Frontal cortex (tissue), 3 donors: ENCODE measurements at regions not wholly inside any gene's neighbourhood (a gene's known extent, or its start where the extent isn't known, plus 50 kb on each side); places are given as distances from the start of the nearest gene placed in this dataset.

ENCODE experiments used
- DNase-seq, 2 donors: peaks; one replicate each; pipeline ENCODE4 v3.0.0; 2012; ENCODE audit warnings: low spot score in 2 of 2
- FAIRE-seq: peaks from 2 replicates; lab custom pipeline; 2012; peaks lifted over from hg19 to GRCh38; lab: Jason Lieb, UNC
- donor health status: control.
- donor health status: control.
- donor health status: control.

DNA sequence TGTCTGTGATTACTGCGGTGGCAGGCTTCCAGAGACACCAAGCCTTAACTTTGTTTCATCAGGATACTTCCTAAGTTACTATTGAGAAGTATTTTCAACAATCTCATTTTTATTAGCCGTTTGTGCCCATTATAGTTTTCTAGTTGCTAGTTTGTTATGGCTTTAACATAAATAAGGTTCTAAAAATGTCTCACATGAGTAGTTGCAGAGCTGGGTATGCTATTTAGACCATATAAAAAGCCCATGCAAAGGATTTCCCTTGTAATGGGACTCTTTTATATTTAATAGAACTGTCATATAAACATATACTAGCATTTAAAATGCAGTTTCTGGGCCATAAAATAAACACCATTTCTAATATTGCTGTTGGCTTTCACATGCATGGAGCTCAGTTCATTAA is 205.3 kb upstream of the TCF21 start:
- DNase-seq (no peak), FAIRE-seq (no peak)

DNA sequence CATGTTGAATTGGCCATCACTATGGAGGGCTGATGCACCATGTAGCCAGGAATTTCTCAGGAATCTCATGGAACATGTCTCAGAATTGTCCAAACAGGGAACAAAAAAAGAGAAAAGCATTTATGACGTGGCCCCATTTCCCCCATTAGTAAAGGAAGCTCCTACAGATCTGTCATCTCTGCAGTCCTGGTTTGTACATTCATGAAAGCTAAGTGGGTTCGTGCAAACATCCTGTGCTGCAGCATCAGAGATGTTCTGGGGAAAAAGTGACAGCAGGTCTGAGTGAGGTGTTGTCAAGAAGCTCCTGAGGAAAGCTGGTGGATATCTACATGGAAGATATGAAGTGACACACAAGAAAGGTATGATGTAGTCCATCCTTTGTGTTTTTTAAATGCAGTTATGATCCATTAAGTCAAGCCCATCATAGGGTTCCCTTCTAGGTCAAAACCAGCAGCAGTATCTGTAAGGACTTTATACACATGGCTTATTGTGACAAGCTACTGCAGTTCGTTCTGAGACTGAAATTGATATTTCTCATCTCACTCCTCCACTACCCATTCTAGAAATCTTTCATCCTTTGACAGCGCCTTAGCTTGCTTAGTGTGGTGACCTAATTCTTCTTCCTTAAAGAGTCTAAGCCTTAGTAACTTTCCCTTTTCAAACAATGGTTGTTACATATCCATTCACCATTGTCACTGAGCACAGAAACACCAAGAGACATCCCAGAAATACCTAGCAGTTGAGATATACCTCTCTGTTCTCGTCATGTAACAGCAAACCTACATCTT is 200.0 kb upstream of the TCF21 start:
- DNase-seq (no peak), FAIRE-seq (no peak)

DNA sequence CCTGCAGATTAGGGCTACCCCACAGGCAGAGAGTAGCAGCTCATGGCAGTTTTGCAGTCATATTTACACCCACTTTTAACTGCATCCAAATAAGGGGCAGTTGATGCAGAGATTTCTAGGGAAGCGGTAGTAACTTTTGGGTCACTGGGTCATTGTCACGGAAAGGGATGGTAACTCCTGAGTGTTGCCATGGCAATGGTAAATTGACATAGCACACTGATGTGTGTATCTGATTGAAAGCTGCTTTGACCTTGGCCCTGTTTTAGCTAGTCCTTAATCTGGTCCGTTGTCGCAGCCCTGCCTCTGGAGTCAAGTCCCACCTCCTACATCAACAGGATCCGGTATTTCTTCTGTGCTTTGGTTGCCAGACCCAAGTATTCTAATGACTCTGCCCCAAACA is 199.1 kb upstream of the TCF21 start:
- no peak for DNase-seq
- FAIRE-seq: no peak

DNA sequence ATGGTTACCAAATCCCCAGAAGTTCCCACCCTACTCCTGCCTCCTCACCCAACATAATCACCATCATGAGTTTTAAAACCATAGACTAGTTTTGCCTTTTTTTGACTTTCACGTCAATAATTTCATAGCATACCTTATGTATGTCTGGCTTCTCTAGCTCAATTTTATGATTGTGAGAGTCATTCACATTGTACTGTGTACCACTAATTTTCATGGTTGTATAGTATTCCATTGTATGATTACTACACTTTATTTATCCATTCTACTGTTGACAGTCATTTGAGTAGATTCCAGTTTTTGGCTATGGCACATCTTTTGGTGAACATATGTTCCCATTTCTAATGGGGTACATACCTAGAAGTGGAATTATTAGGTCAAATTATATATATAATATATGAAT is 195.3 kb upstream of the TCF21 start:
- DNase-seq: no peak
- no peak for FAIRE-seq

DNA sequence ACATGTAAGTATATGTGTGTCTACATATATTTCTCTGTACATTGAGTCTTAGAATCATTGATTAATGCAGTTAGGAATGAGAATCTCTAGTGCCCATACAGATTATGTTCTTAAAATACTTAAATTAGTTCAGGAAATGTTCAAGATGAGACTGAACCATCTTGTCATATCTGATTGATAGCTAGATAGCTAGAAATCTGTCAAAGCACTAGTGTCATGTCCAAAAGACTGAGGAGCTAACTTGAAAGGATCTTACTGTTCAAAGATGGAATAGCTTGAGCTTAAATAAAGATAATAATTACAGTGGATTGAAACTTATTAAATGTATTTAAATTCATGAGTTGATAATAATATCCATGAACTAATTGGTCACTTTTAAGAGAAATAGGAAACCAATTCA is 191.7 kb upstream of the TCF21 start:
- DNase-seq (no peak), FAIRE-seq (no peak)

DNA sequence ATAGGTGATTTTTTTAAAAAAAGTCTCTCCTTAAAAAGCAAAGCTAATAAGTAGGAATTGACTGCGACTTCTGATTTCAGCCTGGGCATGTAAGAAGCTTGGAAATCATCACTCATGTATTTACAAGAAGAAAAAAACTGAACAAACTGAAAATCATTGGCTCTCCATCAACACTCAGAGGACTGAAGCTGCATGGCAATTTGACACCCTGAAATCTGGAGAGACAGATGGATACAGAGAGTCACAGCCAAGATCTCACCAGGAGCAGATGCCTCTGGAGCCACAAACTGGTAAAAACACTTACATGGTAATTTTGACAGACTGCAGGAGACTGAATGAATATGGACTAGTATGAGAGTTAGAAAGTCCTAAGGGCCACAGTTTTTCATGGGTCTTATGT is 191.2 kb upstream of the TCF21 start:
- DNase-seq (no peak), FAIRE-seq (no peak)

DNA sequence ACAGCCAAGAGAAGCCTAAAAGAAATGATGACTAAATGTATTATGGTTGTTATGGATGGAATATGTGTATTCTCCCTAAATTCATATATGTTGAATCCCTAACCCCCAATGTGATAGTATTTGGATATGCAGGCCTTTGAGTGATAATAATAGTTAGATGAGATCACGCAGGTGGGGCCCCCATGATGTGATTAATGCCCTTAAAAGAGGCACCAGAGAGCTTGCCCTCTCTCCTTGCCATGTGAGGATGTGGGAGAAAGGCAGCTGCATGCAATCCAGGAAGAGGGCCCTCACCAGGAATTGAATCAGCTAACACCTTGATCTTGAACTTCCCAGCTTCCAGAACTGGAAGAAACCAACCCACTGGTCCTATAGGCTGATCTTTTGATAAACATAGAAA is 190.6 kb upstream of the TCF21 start:
- FAIRE-seq (no peak), DNase-seq (no peak)

DNA sequence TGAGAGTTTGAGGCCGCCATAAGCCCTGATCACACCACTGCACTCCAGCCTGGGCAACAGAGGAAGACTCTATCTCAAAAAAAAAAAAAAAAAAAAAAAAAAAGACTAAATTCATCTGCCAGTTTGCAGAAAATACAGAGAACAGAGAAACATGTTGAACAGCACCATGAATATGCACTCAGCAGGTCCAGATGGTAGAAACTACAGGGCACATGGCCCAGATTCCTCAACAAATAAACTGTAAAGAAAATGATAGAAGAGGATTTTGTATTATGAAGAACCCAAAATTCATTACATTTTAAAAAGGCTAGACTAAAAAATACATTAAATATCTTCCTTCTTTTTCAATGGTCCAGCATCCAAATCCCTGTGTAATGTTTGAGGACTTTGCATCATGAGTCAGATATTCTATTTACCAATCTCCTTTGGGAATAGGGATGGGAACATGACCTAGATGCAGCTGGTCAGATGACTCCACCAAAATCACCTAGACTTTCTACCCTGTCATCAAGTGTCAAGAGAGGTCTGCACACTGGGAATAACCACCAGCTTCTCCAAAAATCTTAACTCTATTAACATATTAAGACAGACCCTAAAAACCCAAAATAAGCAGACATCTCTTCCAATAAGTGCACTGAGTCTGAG is 189.1 kb upstream of the TCF21 start:
- DNase-seq (no peak), FAIRE-seq (no peak)

DNA sequence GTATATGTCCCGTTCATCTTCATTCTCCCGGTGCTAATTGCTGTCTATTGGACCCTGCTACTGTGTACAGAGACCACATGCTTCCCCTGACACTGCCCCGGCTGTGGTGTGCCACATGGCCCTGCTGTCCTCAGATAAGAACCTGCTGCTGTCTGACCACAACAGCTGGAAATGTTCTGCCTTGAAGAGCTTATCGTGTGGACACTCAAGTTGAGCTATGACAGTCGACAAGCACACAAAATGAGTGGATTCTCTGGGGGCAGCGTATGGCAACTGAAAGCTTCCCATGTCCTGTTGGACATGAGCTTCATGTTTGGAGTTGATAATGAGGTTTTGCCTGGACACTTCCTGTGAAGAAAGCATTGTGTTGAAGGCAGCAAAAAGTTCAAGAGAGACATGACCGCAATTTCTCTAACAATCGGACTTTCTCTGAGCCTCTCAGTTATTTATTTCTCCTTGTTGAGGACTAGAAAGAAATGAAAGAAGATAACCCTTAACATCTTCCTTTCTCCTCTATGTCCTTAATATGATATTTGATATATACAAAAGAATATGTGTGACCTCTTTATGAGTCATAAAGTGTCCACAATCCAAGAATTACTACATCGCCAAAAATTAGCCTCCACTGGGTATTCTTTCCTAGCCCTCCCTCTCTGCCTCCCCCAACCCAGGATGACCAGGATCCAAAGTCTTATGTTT is 187.1 kb upstream of the TCF21 start:
- DNase-seq: no peak
- FAIRE-seq: no peak

DNA sequence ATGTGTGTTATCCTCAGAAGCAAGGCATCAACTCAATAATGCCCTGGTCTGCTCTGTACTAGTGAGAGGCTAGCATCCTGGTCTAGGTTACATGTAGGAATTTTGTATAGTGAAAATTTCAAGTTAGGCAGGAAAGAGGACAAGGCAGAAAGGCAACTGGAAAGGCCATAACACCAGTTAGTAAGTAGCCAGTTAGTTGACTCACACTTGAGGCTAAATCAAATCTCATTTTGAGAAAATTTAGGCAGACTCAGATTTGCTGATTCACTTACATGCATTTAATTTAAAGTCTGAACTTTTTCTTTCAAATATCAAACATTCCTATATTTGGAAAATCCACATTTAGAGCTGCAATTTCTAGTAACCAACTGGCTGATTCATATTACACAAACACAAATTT is 184.5 kb upstream of the TCF21 start:
- DNase-seq: no peak
- FAIRE-seq: no peak

DNA sequence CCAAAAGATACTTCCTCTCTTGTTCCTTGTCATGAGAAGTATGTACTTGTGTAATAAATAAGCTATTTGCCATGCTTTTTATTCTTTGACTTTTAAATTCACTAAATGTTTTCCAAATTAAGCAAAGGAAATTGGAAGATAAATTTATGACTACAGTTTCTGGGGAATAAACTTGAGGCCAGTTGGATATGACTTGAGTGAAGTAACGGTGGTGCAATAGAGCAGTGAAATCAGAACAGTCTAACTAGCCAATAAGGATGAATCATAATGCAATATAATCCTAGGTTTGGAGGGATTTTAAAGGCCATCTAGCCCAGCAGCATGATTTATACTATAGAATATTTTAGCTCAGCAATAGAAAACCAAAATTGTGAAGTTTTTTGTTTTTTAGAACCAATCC is 183.8 kb upstream of the TCF21 start:
- DNase-seq: no peak
- no peak for FAIRE-seq

DNA sequence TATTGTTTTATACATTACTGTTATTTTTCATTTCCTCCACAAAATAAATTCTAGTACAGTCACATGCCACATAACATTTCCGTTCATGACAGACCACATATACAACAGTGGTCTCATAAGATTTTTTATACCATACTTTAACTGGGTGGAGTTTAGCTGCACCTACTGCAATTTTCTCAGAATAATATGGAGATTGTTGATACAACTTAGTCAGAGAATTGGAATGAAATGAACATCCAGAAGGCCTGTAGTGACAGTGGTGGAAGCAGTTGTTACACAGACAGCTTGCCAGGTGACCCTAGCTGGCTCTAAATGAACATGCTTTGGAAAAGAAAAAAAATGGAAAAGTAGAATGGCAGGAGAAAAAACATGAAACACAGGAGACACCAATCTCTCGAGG is 183.2 kb upstream of the TCF21 start:
- FAIRE-seq (no peak), DNase-seq (no peak)

DNA sequence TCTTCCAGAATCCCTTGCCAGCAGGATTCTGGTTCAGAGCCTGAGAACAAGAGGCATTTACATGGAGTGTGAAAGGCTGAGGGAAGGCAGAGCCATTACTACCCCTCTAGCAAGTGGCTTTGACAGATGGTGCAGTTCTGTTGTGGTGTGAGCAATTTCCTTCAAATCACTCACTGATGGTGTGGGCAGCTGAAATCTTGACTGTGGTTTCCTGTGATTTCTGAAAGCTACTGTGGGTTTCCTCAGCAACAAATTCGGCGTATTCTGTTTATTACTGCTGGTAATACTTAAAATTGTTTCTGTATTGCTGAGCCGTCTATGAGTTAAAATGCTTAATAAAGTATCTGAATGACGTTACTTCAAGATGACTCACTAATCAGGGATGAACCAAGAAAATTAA is 181.5 kb upstream of the TCF21 start:
- DNase-seq (no peak), FAIRE-seq (no peak)

DNA sequence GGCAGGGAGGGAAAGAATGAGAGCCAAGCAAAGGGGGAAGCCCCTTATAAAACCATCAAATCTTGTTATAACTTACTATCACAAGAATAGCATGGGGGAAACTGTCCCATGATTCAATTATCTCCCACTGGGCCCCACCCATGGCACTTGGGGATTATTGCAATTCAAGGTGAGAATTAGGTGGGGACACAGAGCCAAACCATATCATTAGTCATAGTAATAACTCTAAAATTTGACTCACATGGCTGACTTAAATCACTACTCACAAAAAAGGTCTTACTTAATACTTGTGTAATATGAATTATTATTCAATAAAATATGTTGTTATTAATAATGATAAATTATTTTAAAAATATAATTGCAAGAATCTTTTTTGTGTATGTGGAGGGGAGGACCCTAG is 178.1 kb upstream of the TCF21 start:
- FAIRE-seq (no peak), DNase-seq (no peak)

DNA sequence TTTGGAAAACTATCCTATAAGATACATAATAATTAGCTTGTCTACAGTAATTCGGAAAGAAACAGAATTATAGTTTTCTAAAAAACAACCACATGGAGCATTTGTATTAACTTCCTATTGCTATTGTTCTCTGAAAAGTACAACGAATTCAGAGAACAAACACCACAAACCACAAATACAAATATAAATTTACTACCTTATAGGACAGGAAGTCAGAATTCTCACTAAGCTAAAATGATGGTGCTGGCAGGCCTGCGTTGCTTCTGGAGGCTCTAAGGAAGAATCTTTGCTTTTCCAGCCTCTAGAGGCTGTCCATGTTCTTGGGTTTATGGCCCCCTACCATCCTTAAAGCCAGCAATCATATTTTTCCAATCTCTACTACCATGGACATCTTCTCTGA is 173.6 kb upstream of the TCF21 start:
- no peak for DNase-seq
- no peak for FAIRE-seq

DNA sequence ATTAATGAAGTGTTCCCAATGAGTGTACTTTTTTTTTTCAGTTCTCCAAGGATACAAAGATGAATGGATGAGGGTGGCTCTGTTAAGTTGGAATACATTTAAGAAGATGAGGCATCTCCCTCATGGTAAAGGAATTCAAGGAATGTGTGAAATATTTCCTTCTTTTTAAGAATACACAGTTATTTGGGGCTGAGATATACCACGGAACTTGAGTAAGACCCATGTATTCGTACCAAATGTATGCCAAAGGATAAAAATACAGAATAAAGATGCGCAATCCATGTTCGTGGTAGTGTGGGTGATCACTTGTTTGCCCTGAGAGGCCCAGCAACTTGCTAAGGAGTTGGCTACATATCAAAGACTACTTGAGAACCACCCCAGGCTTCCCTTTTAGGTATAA is 164.2 kb upstream of the TCF21 start:
- DNase-seq (no peak), FAIRE-seq (no peak)

DNA sequence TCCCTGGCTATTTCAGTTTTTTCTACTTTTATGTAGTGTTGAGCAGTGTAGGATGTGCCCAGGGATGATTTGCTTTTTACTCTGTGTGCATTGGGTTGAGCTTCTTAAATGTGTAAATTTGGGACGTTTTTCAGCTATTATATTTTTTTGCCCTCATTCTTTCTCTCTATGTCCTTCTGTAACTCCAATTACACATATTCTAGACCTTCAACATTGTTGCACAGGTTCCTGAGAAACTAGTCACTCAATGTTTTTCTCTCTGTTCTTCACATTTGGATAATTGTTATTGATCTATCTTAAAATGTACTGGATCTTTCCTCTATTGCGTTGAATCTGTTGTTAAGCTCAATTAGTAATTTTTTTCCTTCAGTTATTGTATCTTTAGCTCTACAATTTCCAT is 162.7 kb upstream of the TCF21 start:
- DNase-seq: no peak
- FAIRE-seq: no peak

DNA sequence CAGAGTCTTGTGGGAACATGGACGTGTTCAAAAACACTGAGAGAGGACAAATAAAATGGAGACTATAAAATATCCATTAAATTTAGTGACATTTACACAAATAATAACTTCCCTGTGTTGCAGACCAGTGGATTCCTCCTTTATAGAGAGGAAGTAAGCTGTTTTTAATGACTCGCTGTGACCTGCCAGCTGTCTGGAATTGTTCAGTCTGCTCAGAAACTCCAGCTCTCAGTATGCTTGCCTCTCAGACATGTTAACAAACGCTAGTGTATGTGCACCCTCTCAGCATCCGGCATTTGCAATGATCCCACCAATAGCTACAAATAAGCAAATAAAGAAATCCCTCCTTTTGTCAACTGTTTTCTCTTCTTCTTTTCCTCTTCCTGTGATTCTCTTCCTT is 158.0 kb upstream of the TCF21 start:
- no peak for FAIRE-seq
- DNase-seq: no peak

DNA sequence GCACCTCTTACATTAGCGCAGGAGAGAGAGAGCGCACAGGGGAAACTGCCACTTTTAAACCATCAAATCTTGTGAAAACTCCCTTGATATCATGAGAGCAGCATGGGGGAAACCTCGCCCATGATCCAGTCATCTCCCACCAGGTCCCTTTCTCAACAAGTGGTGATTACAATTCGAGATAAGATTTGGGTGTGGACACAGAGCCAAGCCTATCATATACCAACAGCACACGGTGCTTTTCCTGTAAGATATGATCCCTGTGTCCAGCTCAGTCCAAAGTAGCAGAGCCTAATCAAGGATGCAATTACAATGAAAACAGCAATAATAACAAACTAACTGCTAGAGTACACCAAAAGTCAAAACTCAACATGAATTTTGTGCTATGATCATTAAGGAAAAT is 148.7 kb upstream of the TCF21 start:
- DNase-seq: no peak
- FAIRE-seq: no peak

DNA sequence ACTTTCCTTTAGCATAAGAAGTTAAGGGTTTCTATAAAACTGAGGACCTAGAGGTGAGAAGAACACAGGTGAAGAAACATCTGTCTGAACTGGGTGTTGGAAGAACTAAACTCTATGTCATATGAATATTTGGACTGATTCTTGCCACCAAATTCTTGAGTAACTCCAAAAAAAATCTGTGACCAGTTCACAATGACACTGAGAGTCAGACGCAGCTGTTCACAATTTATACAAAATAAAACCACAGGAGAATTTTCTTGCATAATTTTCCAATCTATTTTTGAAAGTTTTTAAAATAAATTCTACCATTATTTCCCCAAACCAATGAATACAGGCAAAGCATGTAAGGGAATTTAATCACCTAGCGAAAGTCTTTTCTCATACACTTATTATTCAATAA is 148.1 kb upstream of the TCF21 start:
- no peak for DNase-seq
- no peak for FAIRE-seq

DNA sequence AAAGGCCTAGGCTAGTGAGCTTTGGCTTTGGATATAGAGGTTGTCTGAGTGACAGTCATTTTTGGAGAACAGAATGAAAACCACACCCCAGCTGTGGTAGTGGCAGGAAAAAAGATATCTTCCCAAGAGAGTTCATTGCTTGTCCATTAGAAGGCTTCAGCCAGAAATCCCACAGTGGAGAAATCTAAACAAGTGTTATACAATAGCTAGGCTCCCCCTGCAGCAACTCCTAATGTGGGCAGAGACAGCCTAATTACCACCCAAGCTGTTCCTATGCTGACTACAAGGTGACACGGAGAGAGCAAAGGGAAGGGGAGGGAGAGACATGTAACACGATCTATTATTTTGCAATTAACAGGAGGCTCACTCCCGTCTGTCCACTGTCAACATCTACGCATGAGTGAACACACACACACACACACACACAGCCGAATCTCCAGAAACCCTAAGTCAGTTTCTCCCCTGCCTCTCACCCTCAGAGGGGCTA is 147.5 kb upstream of the TCF21 start:
- DNase-seq (no peak), FAIRE-seq (no peak)
